Naive B cell (primary cell): ENCODE measurements at regions not wholly inside any gene's neighbourhood (a gene's known extent, or its start where the extent isn't known, plus 50 kb on each side); places are given as distances from the start of the nearest gene placed in this dataset.
A peak's percentile ranks its signal among the peaks of the same experiment; 100 is the strongest.
"Not testable (repeated sequence)": the region's sequence is repeated elsewhere in the genome, so short reads cannot be mapped to it uniquely, and the experiment has no call there.

Experiments
- ATAC-seq, 2 donors: fragments of 150-1000 bp; cut with Tn5 transposase; 2 replicates each; pipeline ENCODE4 v1.10.0; 2021; ENCODE audit warnings: low read depth in 2 of 2, mild to moderate bottlenecking in 2 of 2, moderate library complexity in 2 of 2
- DNase-seq: peaks from one replicate; pipeline ENCODE4 v3.0.0; 2022
- H3K27ac Mint-ChIP-seq, 6 donors: one replicate each; pipeline ENCODE4 v1.8.0; 2020 to 2022; ENCODE audit warnings: mild to moderate bottlenecking in 6 of 6, mixed read lengths in 6 of 6, moderate library complexity in 5 of 6, inconsistent platforms in 2 of 6
- H3K27me3 Mint-ChIP-seq, 3 donors: one replicate each; pipeline ENCODE4 v1.8.0; 2021 to 2022; ENCODE audit warnings: mixed read lengths in 3 of 3, mild to moderate bottlenecking in 1 of 3
- H3K36me3 Mint-ChIP-seq, 2 donors: one replicate each; pipeline ENCODE4 v1.8.0; 2020 to 2022; ENCODE audit warnings: mixed read lengths in 2 of 2, inconsistent platforms in 1 of 2, mild to moderate bottlenecking in 1 of 2
- H3K4me1 Mint-ChIP-seq, 3 donors: one replicate each; pipeline ENCODE4 v1.8.0; 2020 to 2022; ENCODE audit warnings: mixed read lengths in 3 of 3, inconsistent platforms in 1 of 3, mild to moderate bottlenecking in 1 of 3, moderate library complexity in 1 of 3
- H3K4me3 Mint-ChIP-seq, 8 donors: one replicate each; pipeline ENCODE4 v1.8.0; 2020 to 2022; ENCODE audit warnings: mild to moderate bottlenecking in 8 of 8, mixed read lengths in 8 of 8, moderate library complexity in 8 of 8, inconsistent platforms in 2 of 8
- H3K9me3 Mint-ChIP-seq, 7 donors: one replicate each; pipeline ENCODE4 v1.8.0; 2020 to 2022; ENCODE audit warnings: mixed read lengths in 7 of 7, mild to moderate bottlenecking in 5 of 7, inconsistent platforms in 2 of 7, moderate library complexity in 1 of 7

DNA sequence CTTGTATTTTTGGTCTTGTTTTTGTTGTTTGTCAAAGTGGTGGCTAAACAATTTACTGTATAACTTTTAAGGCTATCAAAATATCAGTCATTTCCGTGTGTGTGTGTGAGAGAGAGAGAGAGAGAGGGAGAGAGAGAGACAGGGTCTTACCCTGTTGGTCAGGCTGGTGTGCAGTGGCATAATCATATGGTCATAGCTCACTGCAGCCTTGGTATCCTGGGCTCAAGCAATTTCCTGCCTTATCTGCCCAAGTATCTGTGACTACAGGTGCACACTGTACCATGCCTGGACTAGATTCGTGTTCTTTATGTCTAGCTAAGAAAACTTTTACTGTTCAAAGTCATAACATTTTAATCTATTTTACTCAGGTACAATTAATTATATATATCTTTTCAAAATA, 313.1 kb upstream of the PUDP start:
- ATAC-seq, H3K4me1 Mint-ChIP-seq, H3K27me3 Mint-ChIP-seq, H3K27ac Mint-ChIP-seq, DNase-seq, H3K36me3 Mint-ChIP-seq: not testable (repeated sequence)
- peaks cover 0 to 16% (median 5%) of the 10 kb centered on the region in 7 donors for H3K9me3 Mint-ChIP-seq
- H3K4me3 Mint-ChIP-seq, result peak overlapping the region in 1 of 8 donors; percentile 31

DNA sequence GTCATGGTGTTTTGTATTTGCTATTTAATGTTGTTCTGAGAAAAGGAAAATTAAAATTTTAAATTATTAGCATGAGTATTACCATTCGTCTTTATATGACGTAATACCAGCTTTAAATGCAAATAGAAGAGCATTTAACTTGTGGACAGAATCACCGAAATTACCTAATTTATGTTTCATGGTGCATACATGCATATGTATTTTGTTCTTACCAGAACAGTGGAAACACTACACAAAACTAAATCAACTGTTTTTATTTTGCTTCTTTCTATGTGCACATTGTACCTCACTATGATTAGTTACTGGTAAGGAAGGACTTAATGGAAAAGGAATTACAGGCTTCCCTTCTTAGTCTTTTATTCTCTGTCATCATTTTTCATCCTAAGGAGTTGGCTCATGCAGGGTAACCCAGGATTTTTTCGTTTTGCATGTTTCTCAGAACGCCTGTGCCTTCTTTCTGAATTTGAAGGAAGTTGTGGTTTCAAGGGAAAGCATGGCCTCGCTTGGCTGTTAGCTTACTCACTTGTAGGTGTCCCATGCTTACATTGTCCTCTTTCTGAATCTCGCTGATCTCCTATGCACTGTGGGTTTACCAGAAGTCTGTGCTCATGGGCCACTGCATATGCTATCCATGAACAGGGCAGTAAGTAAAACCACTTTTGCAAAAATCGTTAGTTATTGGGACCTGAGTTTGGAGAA, 300.0 kb upstream of the PUDP start:
- ATAC-seq, result no peak
- H3K36me3 Mint-ChIP-seq, result no peaks in the 10 kb centered on the region

GRCh38 chrX:7446815-7447214, 298.9 kb upstream of the PUDP start:
- peaks cover 0 to 5% (median 0%) of the 10 kb centered on the region in 7 donors for H3K9me3 Mint-ChIP-seq
- H3K4me3 Mint-ChIP-seq, result no peak overlapping the region
- no peaks in the 10 kb centered on the region for H3K36me3 Mint-ChIP-seq
- H3K27me3 Mint-ChIP-seq, result peaks cover 0 to 6% (median 0%) of the 10 kb centered on the region in 3 donors
- H3K4me1 Mint-ChIP-seq, result no peaks in the 10 kb centered on the region
- no peak overlapping the region for H3K27ac Mint-ChIP-seq
- ATAC-seq (no peak), DNase-seq (no peak)

More for the DNA sequence above, 300.0 kb upstream of the PUDP start:
- Mint-ChIP-seq H3K27me3 (peaks cover 0 to 6% (median 0%) of the 10 kb centered on the region in 3 donors), H3K4me1 (no peaks in the 10 kb centered on the region), H3K27ac (no peak overlapping the region), H3K9me3 (peaks cover 0 to 5% (median 0%) of the 10 kb centered on the region in 7 donors), H3K4me3 (no peak overlapping the region)
- DNase-seq, result no peak

DNA sequence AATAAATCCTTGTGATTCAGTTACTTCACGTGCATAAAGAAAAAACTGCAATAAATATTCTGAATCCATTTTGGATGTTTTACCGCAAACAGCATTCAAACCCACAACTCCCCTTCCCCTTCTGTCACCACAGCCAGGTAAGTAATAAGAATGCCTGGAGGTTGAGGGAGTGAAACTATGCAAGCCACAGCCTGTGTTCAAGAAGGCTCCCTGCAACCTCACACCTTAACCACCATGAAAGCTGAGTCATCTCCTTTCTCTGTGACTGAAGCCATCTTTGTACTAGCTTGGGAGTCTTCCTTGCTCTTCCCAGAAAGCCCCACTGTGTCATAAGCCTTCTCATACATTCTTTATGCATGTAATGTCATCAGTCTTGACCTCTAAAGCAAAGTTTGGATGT, 297.0 kb upstream of the PUDP start:
- Mint-ChIP-seq H3K4me1 (no peaks in the 10 kb centered on the region), H3K27me3 (peaks cover 0 to 2% (median 0%) of the 10 kb centered on the region in 3 donors)

DNA sequence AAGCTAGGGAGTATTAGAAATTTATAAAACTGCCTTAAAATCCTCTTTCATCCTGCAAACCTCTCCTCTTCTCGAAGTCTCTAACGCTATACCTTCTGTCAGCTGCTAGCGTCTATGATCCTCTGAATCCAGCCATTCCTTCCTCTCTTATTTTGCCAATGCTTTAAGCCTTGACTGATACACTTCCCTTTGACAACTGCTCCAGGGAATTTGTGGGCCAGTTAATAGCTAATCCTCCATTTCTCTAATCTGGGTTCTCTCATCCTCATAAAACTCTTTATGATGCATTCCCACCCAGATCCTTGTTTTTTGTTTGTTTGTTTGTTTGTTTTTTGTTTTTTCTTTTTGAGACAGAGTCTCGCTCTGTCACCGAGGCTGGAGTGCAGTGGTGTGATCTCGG, 293.6 kb upstream of the PUDP start:
- no peak for ATAC-seq
- H3K36me3 Mint-ChIP-seq, result no peaks in the 10 kb centered on the region
- no peak overlapping the region for H3K4me3 Mint-ChIP-seq
- DNase-seq, result no peak
- no peak overlapping the region for H3K27ac Mint-ChIP-seq
- peaks cover 0 to 6% (median 4%) of the 10 kb centered on the region in 7 donors for H3K9me3 Mint-ChIP-seq
- H3K27me3 Mint-ChIP-seq, result no peaks in the 10 kb centered on the region
- no peaks in the 10 kb centered on the region for H3K4me1 Mint-ChIP-seq

More for the DNA sequence above, 297.0 kb upstream of the PUDP start:
- Mint-ChIP-seq H3K36me3 (no peaks in the 10 kb centered on the region), H3K27ac (peak overlapping the region in 2 of 6 donors; percentile 50 to 73), H3K9me3 (peaks cover 0 to 5% (median 2%) of the 10 kb centered on the region in 7 donors), H3K4me3 (no peak overlapping the region)
- no peak for DNase-seq
- ATAC-seq, result no peak

- Mint-ChIP-seq H3K27me3 (peaks cover 0 to 7% (median 0%) of the 10 kb centered on the region in 3 donors), H3K36me3 (no peaks in the 10 kb centered on the region), H3K4me1 (no peaks in the 10 kb centered on the region)
Observed at GRCh38 chrX:7435822-7436221, 287.9 kb upstream of the PUDP start.

GRCh38 chrX:7432901-7433300, 284.9 kb upstream of the PUDP start:
- Mint-ChIP-seq H3K27ac (no peak overlapping the region), H3K9me3 (peaks cover 0 to 17% (median 7%) of the 10 kb centered on the region in 7 donors), H3K36me3 (no peaks in the 10 kb centered on the region), H3K4me3 (no peak overlapping the region), H3K4me1 (no peaks in the 10 kb centered on the region), H3K27me3 (peaks cover 0 to 10% (median 5%) of the 10 kb centered on the region in 3 donors)
- ATAC-seq (no peak), DNase-seq (no peak)

More at GRCh38 chrX:7435822-7436221, 287.9 kb upstream of the PUDP start:
- Mint-ChIP-seq H3K4me3 (no peak overlapping the region), H3K27ac (no peak overlapping the region), H3K9me3 (peaks cover 3 to 12% (median 4%) of the 10 kb centered on the region in 7 donors)
- ATAC-seq, result no peak
- DNase-seq, result no peak

- Mint-ChIP-seq H3K4me1 (no peaks in the 10 kb centered on the region), H3K4me3 (no peak overlapping the region), H3K36me3 (no peaks in the 10 kb centered on the region), H3K9me3 (peaks cover 0 to 4% (median 0%) of the 10 kb centered on the region in 7 donors), H3K27me3 (no peaks in the 10 kb centered on the region), H3K27ac (no peak overlapping the region)
- DNase-seq, result no peak
- no peak for ATAC-seq
Observed at GRCh38 chrX:7420717-7421116, 272.8 kb upstream of the PUDP start.

DNA sequence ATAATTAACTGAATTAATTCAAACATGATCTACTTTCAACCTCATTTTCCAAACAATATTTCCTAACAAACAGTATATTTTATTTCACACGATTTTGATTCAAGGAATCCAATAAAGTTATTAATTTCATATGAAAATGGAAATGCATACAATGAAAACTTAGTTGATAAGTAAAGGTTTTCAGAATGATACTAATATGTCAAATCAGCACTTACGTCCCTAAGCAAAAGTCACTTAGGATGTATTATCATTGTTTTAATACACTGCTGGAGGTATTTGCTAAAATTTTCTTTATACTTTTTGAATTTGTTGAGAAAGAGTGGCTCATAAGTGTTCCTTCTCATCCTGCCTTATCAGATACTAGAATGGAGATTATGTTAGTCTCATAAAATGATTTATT, 266.8 kb upstream of the PUDP start:
- no peaks in the 10 kb centered on the region for H3K27me3 Mint-ChIP-seq
- H3K4me3 Mint-ChIP-seq, result no peak overlapping the region
- ATAC-seq (no peak), DNase-seq (no peak)
- H3K36me3 Mint-ChIP-seq, result no peaks in the 10 kb centered on the region
- H3K4me1 Mint-ChIP-seq, result no peaks in the 10 kb centered on the region
- H3K27ac Mint-ChIP-seq, result no peak overlapping the region
- H3K9me3 Mint-ChIP-seq, result peaks cover 0 to 10% (median 3%) of the 10 kb centered on the region in 7 donors

- no peak for ATAC-seq
- no peaks in the 10 kb centered on the region for H3K4me1 Mint-ChIP-seq
Observed at GRCh38 chrX:7412840-7413239, 264.9 kb upstream of the PUDP start.

DNA sequence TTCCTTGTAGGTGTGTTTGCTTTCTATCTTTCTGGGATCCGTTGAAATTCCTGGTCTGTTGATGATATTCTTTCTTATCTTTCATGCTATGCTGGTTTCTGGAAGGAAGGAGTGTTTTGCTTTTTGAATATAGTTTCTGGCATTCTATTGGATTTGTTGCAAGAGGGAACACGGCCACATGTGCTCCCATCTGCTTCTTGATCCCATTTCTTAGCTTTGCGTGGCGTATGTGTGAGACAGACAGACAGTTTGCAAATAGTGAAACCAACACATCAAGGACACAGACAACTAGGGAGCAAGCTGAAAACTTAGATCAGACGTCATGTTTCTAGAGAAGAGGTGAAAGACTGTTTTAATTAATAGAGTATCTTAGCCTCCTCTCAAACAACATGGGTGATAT, 261.9 kb upstream of the PUDP start:
- ATAC-seq (no peak), DNase-seq (no peak)
- H3K36me3 Mint-ChIP-seq, result no peaks in the 10 kb centered on the region
- no peak overlapping the region for H3K27ac Mint-ChIP-seq
- peaks cover 0 to 16% (median 4%) of the 10 kb centered on the region in 7 donors for H3K9me3 Mint-ChIP-seq
- no peaks in the 10 kb centered on the region for H3K4me1 Mint-ChIP-seq
- H3K27me3 Mint-ChIP-seq, result peaks cover 0 to 6% (median under 1%) of the 10 kb centered on the region in 3 donors
- no peak overlapping the region for H3K4me3 Mint-ChIP-seq

More at GRCh38 chrX:7412840-7413239, 264.9 kb upstream of the PUDP start:
- Mint-ChIP-seq H3K27me3 (no peaks in the 10 kb centered on the region), H3K36me3 (no peaks in the 10 kb centered on the region), H3K4me3 (no peak overlapping the region), H3K9me3 (peaks cover 0 to 16% (median 3%) of the 10 kb centered on the region in 7 donors), H3K27ac (no peak overlapping the region)
- DNase-seq, result no peak

- H3K4me1 Mint-ChIP-seq, result no peaks in the 10 kb centered on the region
- peaks cover 4 to 6% of the 10 kb centered on the region in 2 donors for H3K36me3 Mint-ChIP-seq
- H3K9me3 Mint-ChIP-seq, result peaks cover 0 to 19% (median 6%) of the 10 kb centered on the region in 7 donors
- H3K27ac Mint-ChIP-seq, result no peak overlapping the region
- H3K27me3 Mint-ChIP-seq, result peaks cover 0 to 6% (median 0%) of the 10 kb centered on the region in 3 donors
- no peak for ATAC-seq
- DNase-seq, result no peak
- no peak overlapping the region for H3K4me3 Mint-ChIP-seq
Observed at GRCh38 chrX:7399373-7399772, 251.4 kb upstream of the PUDP start.

GRCh38 chrX:7390441-7390840, 242.5 kb upstream of the PUDP start:
- Mint-ChIP-seq H3K4me1 (no peaks in the 10 kb centered on the region), H3K4me3 (no peak overlapping the region), H3K27ac (no peak overlapping the region), H3K36me3 (no peaks in the 10 kb centered on the region), H3K9me3 (peaks cover 0 to 10% (median 0%) of the 10 kb centered on the region in 7 donors), H3K27me3 (no peaks in the 10 kb centered on the region)
- ATAC-seq, result no peak
- no peak for DNase-seq

DNA sequence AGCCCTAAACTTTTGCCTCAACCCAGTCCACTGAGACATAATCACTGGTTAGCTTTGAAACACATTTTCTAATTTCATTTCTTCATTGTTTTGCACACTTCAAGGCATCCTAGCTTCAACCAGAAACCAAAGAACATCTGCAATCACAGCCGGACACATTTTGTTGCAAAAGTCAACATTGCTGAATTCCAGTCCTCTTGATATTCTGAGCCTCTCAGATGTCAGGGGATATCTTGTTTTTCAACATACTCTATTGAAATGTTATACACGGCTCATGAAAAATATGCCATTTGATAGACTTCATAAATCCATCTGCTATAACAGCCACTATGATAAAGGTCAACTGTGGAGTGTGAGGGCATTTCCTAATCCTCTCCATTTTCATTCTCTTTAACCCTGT, 241.6 kb upstream of the PUDP start:
- peaks cover 0 to 10% (median 0%) of the 10 kb centered on the region in 7 donors for H3K9me3 Mint-ChIP-seq
- no peak overlapping the region for H3K27ac Mint-ChIP-seq
- no peaks in the 10 kb centered on the region for H3K27me3 Mint-ChIP-seq
- H3K36me3 Mint-ChIP-seq, result no peaks in the 10 kb centered on the region
- no peak for ATAC-seq
- DNase-seq, result no peak
- H3K4me3 Mint-ChIP-seq, result no peak overlapping the region
- no peaks in the 10 kb centered on the region for H3K4me1 Mint-ChIP-seq
